ENCODE measurements at regions not wholly inside any gene's neighbourhood (a gene's known extent, or its start where the extent isn't known, plus 50 kb on each side); places are given as distances from the start of the nearest gene placed in this dataset.

DNA sequence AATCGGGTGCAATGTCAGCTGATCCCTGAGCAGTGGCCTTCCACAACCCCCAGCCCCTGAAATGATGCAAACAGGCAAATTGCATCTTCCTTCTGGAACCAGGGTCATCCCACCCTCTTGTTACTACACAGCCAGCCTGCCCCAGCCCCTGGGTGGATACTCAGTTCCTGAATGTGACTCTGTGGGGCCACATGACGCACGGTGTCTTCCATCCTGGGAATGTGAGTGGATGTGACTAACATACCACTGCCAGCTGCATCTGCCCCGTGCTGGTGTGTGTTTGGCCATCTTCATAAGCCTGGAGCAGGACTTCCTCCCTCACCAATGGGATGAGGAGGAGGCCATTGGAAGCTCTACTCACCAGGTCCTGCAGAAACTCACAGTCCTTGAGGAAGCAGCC, 257.9 kb upstream of the ADAMTS16 start:
- FAIRE-seq (no peak), DNase-seq (ENCODE audit: low read depth) (no peak)
- Mint-ChIP-seq H3K27me3 (ENCODE audit: low read depth, unreplicated experiment) (peaks cover 10% of the 10 kb centered on the region), H3K27ac (ENCODE audit: unreplicated experiment) (no peak overlapping the region), H3K9me3 (ENCODE audit: unreplicated experiment) (no peaks in the 10 kb centered on the region), H3K36me3 (ENCODE audit: low read depth, unreplicated experiment) (no peaks in the 10 kb centered on the region), H3K4me3 (ENCODE audit: unreplicated experiment) (no peak overlapping the region), H3K4me1 (ENCODE audit: low read depth, unreplicated experiment) (peaks cover 5% of the 10 kb centered on the region)
- Histone ChIP-seq H3K4me3 (ENCODE audit: insufficient read depth, low read depth, low read length) (no peak overlapping the region), H3K79me2 (ENCODE audit: insufficient read depth, low read length) (no peaks in the 10 kb centered on the region), H3K9ac (ENCODE audit: low read length) (no peak overlapping the region), H2AFZ (ENCODE audit: low read depth, low read length) (no peak overlapping the region), H3K27ac (ENCODE audit: low read depth, low read length) (no peak overlapping the region), H3K36me3 (ENCODE audit: insufficient read depth, low read length) (no peaks in the 10 kb centered on the region), H4K20me1 (ENCODE audit: insufficient read depth, low read length) (no peaks in the 10 kb centered on the region), H3K27me3 (ENCODE audit: insufficient read depth, low read length) (peaks cover 3% of the 10 kb centered on the region), H3K4me2 (ENCODE audit: low read length) (no peak overlapping the region), H3K4me1 (ENCODE audit: insufficient read depth, low read length) (no peaks in the 10 kb centered on the region), H3K9me3 (ENCODE audit: insufficient read depth, low read depth, low read length) (no peaks in the 10 kb centered on the region)
- TF ChIP-seq, protein P1, sequence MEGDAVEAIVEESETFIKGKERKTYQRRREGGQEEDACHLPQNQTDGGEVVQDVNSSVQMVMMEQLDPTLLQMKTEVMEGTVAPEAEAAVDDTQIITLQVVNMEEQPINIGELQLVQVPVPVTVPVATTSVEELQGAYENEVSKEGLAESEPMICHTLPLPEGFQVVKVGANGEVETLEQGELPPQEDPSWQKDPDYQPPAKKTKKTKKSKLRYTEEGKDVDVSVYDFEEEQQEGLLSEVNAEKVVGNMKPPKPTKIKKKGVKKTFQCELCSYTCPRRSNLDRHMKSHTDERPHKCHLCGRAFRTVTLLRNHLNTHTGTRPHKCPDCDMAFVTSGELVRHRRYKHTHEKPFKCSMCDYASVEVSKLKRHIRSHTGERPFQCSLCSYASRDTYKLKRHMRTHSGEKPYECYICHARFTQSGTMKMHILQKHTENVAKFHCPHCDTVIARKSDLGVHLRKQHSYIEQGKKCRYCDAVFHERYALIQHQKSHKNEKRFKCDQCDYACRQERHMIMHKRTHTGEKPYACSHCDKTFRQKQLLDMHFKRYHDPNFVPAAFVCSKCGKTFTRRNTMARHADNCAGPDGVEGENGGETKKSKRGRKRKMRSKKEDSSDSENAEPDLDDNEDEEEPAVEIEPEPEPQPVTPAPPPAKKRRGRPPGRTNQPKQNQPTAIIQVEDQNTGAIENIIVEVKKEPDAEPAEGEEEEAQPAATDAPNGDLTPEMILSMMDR (IDR thresholded peaks at IDR 0.05; ENCODE audit: insufficient read depth, low read depth, low read length) = no peak

DNA sequence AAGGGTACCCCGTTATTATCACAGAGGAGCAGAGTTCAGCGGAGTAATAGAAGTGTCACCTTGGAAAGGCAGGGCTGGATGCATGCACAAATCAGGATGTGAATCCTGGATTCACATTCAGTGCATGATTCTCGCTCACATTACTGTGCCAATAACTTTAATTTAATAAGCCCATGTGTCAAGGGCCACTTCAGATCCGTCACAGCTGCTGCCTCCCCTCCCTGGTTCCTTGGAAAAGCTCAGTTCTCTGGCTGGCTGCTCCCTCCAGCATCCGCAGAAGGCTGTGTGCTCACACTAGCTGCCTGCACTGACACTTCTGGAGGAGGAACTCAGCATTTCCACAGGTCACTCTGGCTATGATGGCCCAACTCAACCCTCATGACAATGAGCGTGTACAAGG, 256.8 kb upstream of the ADAMTS16 start:
- Mint-ChIP-seq H3K4me1 (ENCODE audit: low read depth, unreplicated experiment) (peaks cover 5% of the 10 kb centered on the region), H3K9me3 (ENCODE audit: unreplicated experiment) (no peaks in the 10 kb centered on the region), H3K27me3 (ENCODE audit: low read depth, unreplicated experiment) (peaks cover 10% of the 10 kb centered on the region), H3K27ac (ENCODE audit: unreplicated experiment) (no peak overlapping the region), H3K4me3 (ENCODE audit: unreplicated experiment) (no peak overlapping the region), H3K36me3 (ENCODE audit: low read depth, unreplicated experiment) (no peaks in the 10 kb centered on the region)
- DNase-seq (ENCODE audit: low read depth) (no peak), FAIRE-seq (no peak)
- H4K20me1 ChIP-seq (ENCODE audit: insufficient read depth, low read length) = no peaks in the 10 kb centered on the region
- no peak overlapping the region for H2AFZ ChIP-seq (ENCODE audit: low read depth, low read length)
- no peaks in the 10 kb centered on the region for H3K9me3 ChIP-seq (ENCODE audit: insufficient read depth, low read depth, low read length)
- H3K27me3 ChIP-seq (ENCODE audit: insufficient read depth, low read length) = no peaks in the 10 kb centered on the region
- H3K4me1 ChIP-seq (ENCODE audit: insufficient read depth, low read length) = no peaks in the 10 kb centered on the region
- H3K9ac ChIP-seq (ENCODE audit: low read length) = no peak overlapping the region
- H3K4me2 ChIP-seq (ENCODE audit: low read length) = no peak overlapping the region
- H3K79me2 ChIP-seq (ENCODE audit: insufficient read depth, low read length) = no peaks in the 10 kb centered on the region
- H3K4me3 ChIP-seq (ENCODE audit: insufficient read depth, low read depth, low read length) = no peak overlapping the region
- H3K27ac ChIP-seq (ENCODE audit: low read depth, low read length) = no peak overlapping the region
- no peak for TF ChIP-seq EZH2 (IDR thresholded peaks at IDR 0.05; ENCODE audit: insufficient read depth, low read length)
- TF ChIP-seq, protein P1 (IDR thresholded peaks at IDR 0.05; ENCODE audit: insufficient read depth, low read depth, low read length) = no peak
- no peaks in the 10 kb centered on the region for H3K36me3 ChIP-seq (ENCODE audit: insufficient read depth, low read length)

GRCh38 chr5:4893063-4893744, 246.9 kb upstream of the ADAMTS16 start:
- Mint-ChIP-seq H3K27me3 (ENCODE audit: low read depth, unreplicated experiment) (peaks cover 5% of the 10 kb centered on the region), H3K4me1 (ENCODE audit: low read depth, unreplicated experiment) (no peaks in the 10 kb centered on the region), H3K4me3 (ENCODE audit: unreplicated experiment) (no peak overlapping the region), H3K27ac (ENCODE audit: unreplicated experiment) (no peak overlapping the region), H3K36me3 (ENCODE audit: low read depth, unreplicated experiment) (no peaks in the 10 kb centered on the region), H3K9me3 (ENCODE audit: unreplicated experiment) (peaks cover 15% of the 10 kb centered on the region)
- no peak overlapping the region for H3K4me2 ChIP-seq (ENCODE audit: low read length)
- no peaks in the 10 kb centered on the region for H3K27me3 ChIP-seq (ENCODE audit: insufficient read depth, low read length)
- H3K4me1 ChIP-seq (ENCODE audit: insufficient read depth, low read length) = no peaks in the 10 kb centered on the region
- TF ChIP-seq EZH2 (IDR thresholded peaks at IDR 0.05; ENCODE audit: insufficient read depth, low read length) = no peak
- TF ChIP-seq, protein P1 (IDR thresholded peaks at IDR 0.05; ENCODE audit: insufficient read depth, low read depth, low read length) = no peak
- no peaks in the 10 kb centered on the region for H3K36me3 ChIP-seq (ENCODE audit: insufficient read depth, low read length)
- no peak overlapping the region for H2AFZ ChIP-seq (ENCODE audit: low read depth, low read length)
- no peak overlapping the region for H3K4me3 ChIP-seq (ENCODE audit: insufficient read depth, low read depth, low read length)
- H4K20me1 ChIP-seq (ENCODE audit: insufficient read depth, low read length) = no peaks in the 10 kb centered on the region
- H3K9ac ChIP-seq (ENCODE audit: low read length) = no peak overlapping the region
- H3K79me2 ChIP-seq (ENCODE audit: insufficient read depth, low read length) = no peaks in the 10 kb centered on the region
- no peak for DNase-seq (ENCODE audit: low read depth)
- H3K27ac ChIP-seq (ENCODE audit: low read depth, low read length) = no peak overlapping the region
- no peaks in the 10 kb centered on the region for H3K9me3 ChIP-seq (ENCODE audit: insufficient read depth, low read depth, low read length)
- no peak for FAIRE-seq
